ENCODE measurements at regions not wholly inside any gene's neighbourhood (a gene's known extent, or its start where the extent isn't known, plus 50 kb on each side); places are given as distances from the start of the nearest gene placed in this dataset.

DNA sequence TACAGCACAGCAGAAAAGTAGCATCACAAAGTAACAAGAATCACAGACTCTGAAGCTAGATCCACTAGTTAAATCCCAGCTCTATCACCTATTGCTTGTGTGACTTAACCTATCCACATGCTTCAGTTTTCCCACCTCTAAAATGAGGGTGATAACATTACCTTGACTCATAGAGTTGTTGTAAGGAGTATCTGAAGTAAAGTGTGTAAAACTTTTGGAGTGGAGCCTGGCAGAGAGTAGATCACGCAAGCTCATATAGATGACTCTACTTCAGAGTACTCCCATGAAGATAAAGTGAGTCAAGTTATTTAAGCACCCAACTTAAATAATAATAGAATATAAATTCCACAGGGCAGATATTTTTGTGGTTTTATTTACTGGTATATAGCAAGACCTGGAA is 94.5 kb upstream of the FER start:
- Mint-ChIP-seq H3K4me3 (no peak overlapping the region), H3K27me3 (ENCODE audit: insufficient read depth) (peaks cover 2% of the 10 kb centered on the region), H3K27ac (no peak overlapping the region), H3K36me3 (ENCODE audit: low read depth) (no peaks in the 10 kb centered on the region), H3K4me1 (peaks cover 5% of the 10 kb centered on the region), H3K9me3 (peaks cover 4% of the 10 kb centered on the region)
- Histone ChIP-seq H3K9ac (ENCODE audit: extremely low read depth, low read length, poor library complexity, severe bottlenecking) (no peak overlapping the region), H3K36me3 (ENCODE audit: control insufficient read depth, insufficient read depth, low read length) (no peaks in the 10 kb centered on the region), H3K9me3 (ENCODE audit: control insufficient read depth, low read length) (peaks cover under 1% of the 10 kb centered on the region), H3K27ac (ENCODE audit: low read depth, low read length) (no peak overlapping the region), H3K4me1 (ENCODE audit: control insufficient read depth, insufficient read depth, low read length) (no peaks in the 10 kb centered on the region), H3K27me3 (ENCODE audit: control insufficient read depth, insufficient read depth, low read length, poor library complexity, severe bottlenecking) (no peaks in the 10 kb centered on the region), H3K4me3 (ENCODE audit: low read length) (no peak overlapping the region)
- no peak for DNase-seq
- no peak for TF ChIP-seq CTCF (conservative IDR thresholded peaks at IDR 0.05)
- 100% methylated on average over 1 of the region's 1 CpG; no CpG with 5 or more reads in 1 of the 2 experiments for WGBS, 2 experiments (ENCODE audit: insufficient coverage in 1 of 2, insufficient read length in 1 of 2)

GRCh38 chr5:108650997-108651396 is 96.7 kb upstream of the FER start:
- Histone ChIP-seq H3K4me3 (ENCODE audit: low read length) (no peak overlapping the region), H3K9ac (ENCODE audit: extremely low read depth, low read length, poor library complexity, severe bottlenecking) (no peak overlapping the region), H3K4me1 (ENCODE audit: control insufficient read depth, insufficient read depth, low read length) (no peaks in the 10 kb centered on the region), H3K27me3 (ENCODE audit: control insufficient read depth, insufficient read depth, low read length, poor library complexity, severe bottlenecking) (no peaks in the 10 kb centered on the region), H3K27ac (ENCODE audit: low read depth, low read length) (no peak overlapping the region), H3K36me3 (ENCODE audit: control insufficient read depth, insufficient read depth, low read length) (no peaks in the 10 kb centered on the region), H3K9me3 (ENCODE audit: control insufficient read depth, low read length) (peaks cover 20% of the 10 kb centered on the region)
- no peak for DNase-seq
- Mint-ChIP-seq H3K27ac (no peak overlapping the region), H3K36me3 (ENCODE audit: low read depth) (no peaks in the 10 kb centered on the region), H3K9me3 (peaks cover 26% of the 10 kb centered on the region), H3K4me3 (no peak overlapping the region), H3K27me3 (ENCODE audit: insufficient read depth) (no peaks in the 10 kb centered on the region), H3K4me1 (peaks cover 2% of the 10 kb centered on the region)
- no peak for TF ChIP-seq CTCF (conservative IDR thresholded peaks at IDR 0.05)

DNA sequence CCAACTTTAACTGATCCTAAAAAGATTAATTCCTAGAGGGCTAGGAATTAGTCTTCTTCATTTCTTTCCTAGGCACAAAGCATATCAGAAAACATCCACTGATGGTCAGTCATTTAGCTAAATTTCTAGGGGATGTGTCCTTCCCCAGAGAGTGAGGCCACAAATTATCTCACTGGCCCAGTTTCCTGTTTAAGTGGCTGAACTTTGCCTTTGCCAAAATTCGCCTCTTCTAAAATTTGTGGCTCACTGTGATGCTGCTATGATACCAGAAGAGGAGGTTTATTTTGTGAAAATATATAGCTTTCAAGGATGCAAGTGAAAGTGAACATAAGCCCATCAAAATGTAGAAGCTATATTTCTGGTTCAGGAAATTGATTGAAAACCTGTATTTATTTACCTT is 98.1 kb upstream of the FER start:
- H3K4me1 ChIP-seq (ENCODE audit: control insufficient read depth, insufficient read depth, low read length) = no peaks in the 10 kb centered on the region
- no peaks in the 10 kb centered on the region for H3K36me3 Mint-ChIP-seq (ENCODE audit: low read depth)
- TF ChIP-seq CTCF (conservative IDR thresholded peaks at IDR 0.05) = no peak
- no peaks in the 10 kb centered on the region for H3K27me3 ChIP-seq (ENCODE audit: control insufficient read depth, insufficient read depth, low read length, poor library complexity, severe bottlenecking)
- H3K36me3 ChIP-seq (ENCODE audit: control insufficient read depth, insufficient read depth, low read length) = no peaks in the 10 kb centered on the region
- H3K4me3 ChIP-seq (ENCODE audit: low read length) = no peak overlapping the region
- no peak overlapping the region for H3K27ac ChIP-seq (ENCODE audit: low read depth, low read length)
- no peaks in the 10 kb centered on the region for H3K4me1 Mint-ChIP-seq
- no peak overlapping the region for H3K4me3 Mint-ChIP-seq
- WGBS, 2 experiments (ENCODE audit: insufficient coverage in 1 of 2, insufficient read length in 1 of 2) = 94% methylated on average over 1 of the region's 1 CpG; no CpG with 5 or more reads in 1 of the 2 experiments
- H3K27ac Mint-ChIP-seq = no peak overlapping the region
- no peak for DNase-seq
- peaks cover 27% of the 10 kb centered on the region for H3K9me3 Mint-ChIP-seq
- peaks cover 20% of the 10 kb centered on the region for H3K9me3 ChIP-seq (ENCODE audit: control insufficient read depth, low read length)
- no peaks in the 10 kb centered on the region for H3K27me3 Mint-ChIP-seq (ENCODE audit: insufficient read depth)
- H3K9ac ChIP-seq (ENCODE audit: extremely low read depth, low read length, poor library complexity, severe bottlenecking) = no peak overlapping the region
